RWPE1 (cell line): ENCODE measurements at regions not wholly inside any gene's neighbourhood (a gene's known extent, or its start where the extent isn't known, plus 50 kb on each side); places are given as distances from the start of the nearest gene placed in this dataset.

ENCODE experiments used
- CTCF ChIA-PET: fragments of 350-600 bp; sonication (Branson Sonifier 250); formaldehyde crosslinking; extraction: SDS; loops from one replicate; lab custom pipeline; 2021; lab: Yijun Ruan, JAX
- POLR2A ChIA-PET: fragments of 400-600 bp; formaldehyde crosslinking; extraction: SDS; loops from one replicate; lab custom pipeline; 2020; ENCODE audit warnings: antibody characterized with exemption; ENCODE audit not compliant: low non-redundant PET; lab: Yijun Ruan, JAX
- DNase-seq: peaks from one replicate; pipeline ENCODE4 v3.0.0; 2012; ENCODE audit warnings: low spot score
- H3K27ac ChIP-seq: fragments of 450-650 bp; 2 replicates; pipeline ENCODE4 v1.5.1; 2017
- CTCF ChIP-seq: fragments of 450-650 bp; conservative IDR thresholded peaks from 2 replicates; pipeline ENCODE4 v1.5.1; 2017; ENCODE audit warnings: low read depth, mild to moderate bottlenecking

- no peak overlapping the region for H3K27ac ChIP-seq
- no peak for DNase-seq
- ChIA-PET POLR2A (no interaction called here), CTCF (no interaction called here)
- TF ChIP-seq CTCF, result no peak
These were observed 916.7 kb upstream of the POU3F4 start for GRCh38 chrX:82591421-82591820.

GRCh38 chrX:82626978-82627377, 881.1 kb upstream of the POU3F4 start:
- no peak for DNase-seq
- no peak for TF ChIP-seq CTCF
- ChIA-PET CTCF (no interaction called here), POLR2A (no interaction called here)
- no peak overlapping the region for H3K27ac ChIP-seq

GRCh38 chrX:82627568-82627967, 880.5 kb upstream of the POU3F4 start:
- H3K27ac ChIP-seq, result no peak overlapping the region
- POLR2A ChIA-PET, result no interaction called here
- no peak for DNase-seq
- CTCF ChIA-PET, result no interaction called here
- TF ChIP-seq CTCF, result no peak

GRCh38 chrX:82648062-82648461, 860.0 kb upstream of the POU3F4 start:
- ChIA-PET CTCF (interaction anchor here (0.5 to 0.6 kb wide), 2 partner anchors 24 to 370 kb away, joined by 3 to 5 read pairs; no protein-coding TSS in a partner anchor), POLR2A (no interaction called here)
- DNase-seq, result peak; percentile 0

GRCh38 chrX:82649645-82650044, 858.4 kb upstream of the POU3F4 start:
- TF ChIP-seq CTCF, result no peak
- ChIA-PET POLR2A (no interaction called here), CTCF (no interaction called here)
- no peak for DNase-seq
- H3K27ac ChIP-seq, result no peak overlapping the region

More at GRCh38 chrX:82648062-82648461, 860.0 kb upstream of the POU3F4 start:
- TF ChIP-seq CTCF, result no peak
- H3K27ac ChIP-seq, result no peak overlapping the region

- CTCF ChIA-PET, result interaction anchor here (0.7 kb wide), 1 partner anchor 30 kb away, joined by 3 read pairs; no protein-coding TSS in a partner anchor
- DNase-seq, result no peak
- no peak for TF ChIP-seq CTCF
- H3K27ac ChIP-seq, result no peak overlapping the region
- POLR2A ChIA-PET, result no interaction called here
These were observed 849.6 kb upstream of the POU3F4 start for GRCh38 chrX:82658492-82658891.

- no peak overlapping the region for H3K27ac ChIP-seq
- CTCF ChIA-PET, result no interaction called here
- POLR2A ChIA-PET, result no interaction called here
- DNase-seq, result no peak
- TF ChIP-seq CTCF, result no peak
These were observed 841.7 kb upstream of the POU3F4 start for GRCh38 chrX:82666355-82666754.
